IMR-90 (cell line): ENCODE measurements at regions not wholly inside any gene's neighbourhood (a gene's known extent, or its start where the extent isn't known, plus 50 kb on each side); places are given as distances from the start of the nearest gene placed in this dataset.

Source experiments
- ATAC-seq: fragments of 200-7000 bp; cut with Tn5 transposase; 2 replicates; pipeline ENCODE4 v1.9.1; 2020; ENCODE audit warnings: low read depth, mild to moderate bottlenecking, moderate library complexity
- BruUV-seq: library from RNA; stranded (reverse); fragments of 400-500 nt; replicated peaks from 2 replicates; lab custom pipeline; 2021; lab: Mats Ljungman, UMichigan
- CTCF ChIA-PET: fragments of 300-600 bp; formaldehyde crosslinking; extraction: SDS; loops from one replicate; lab custom pipeline; 2021; ENCODE audit warnings: antibody characterized with exemption; lab: Yijun Ruan, JAX
- POLR2A ChIA-PET: fragments of 300-600 bp; sonication (Branson Sonifier 250); formaldehyde crosslinking; loops from one replicate; lab custom pipeline; 2022; ENCODE audit warnings: antibody characterized with exemption; ENCODE audit not compliant: unreplicated experiment; lab: Charles Lee
- DNase-seq: peaks from one replicate; pipeline ENCODE4 v3.0.0; 2013
- H2AFZ ChIP-seq: replicated peaks from 2 replicates; pipeline ENCODE3; 2013; ENCODE audit warnings: low read length, mild to moderate bottlenecking; ENCODE audit not compliant: poor library complexity
- H2AK5ac ChIP-seq: 2 replicates; pipeline ENCODE4 v1.6.1; 2013; ENCODE audit warnings: low read depth, low read length, inconsistent platforms
- H2AK9ac ChIP-seq: replicated peaks from 2 replicates; pipeline ENCODE3; 2013; ENCODE audit warnings: mild to moderate bottlenecking, low read depth, low read length, moderate library complexity; ENCODE audit not compliant: poor library complexity
- H2BK120ac ChIP-seq: 2 replicates; pipeline ENCODE4 v1.6.1; 2013; ENCODE audit warnings: low read depth, low read length, inconsistent platforms
- H2BK15ac ChIP-seq: 3 replicates; pipeline ENCODE4 v1.6.1; 2013; ENCODE audit warnings: low read depth, low read length, inconsistent platforms
- H2BK20ac ChIP-seq: 2 replicates; pipeline ENCODE4 v1.6.1; 2013; ENCODE audit warnings: low read depth, mild to moderate bottlenecking, inconsistent platforms, low read length, moderate library complexity
- H2BK5ac ChIP-seq: 2 replicates; pipeline ENCODE4 v1.6.1; 2013; ENCODE audit warnings: mild to moderate bottlenecking, low read depth, low read length, inconsistent platforms; ENCODE audit not compliant: poor library complexity, severe bottlenecking
- H3K14ac ChIP-seq: replicated peaks from 2 replicates; pipeline ENCODE4 v1.6.1; 2013; ENCODE audit warnings: low read depth, low read length, inconsistent platforms
- H3K18ac ChIP-seq: 2 replicates; pipeline ENCODE4 v1.6.1; 2013; ENCODE audit warnings: low read depth, low read length, control low read depth
- H3K23ac ChIP-seq: 2 replicates; pipeline ENCODE4 v1.6.1; 2013; ENCODE audit warnings: low read depth, low read length, inconsistent platforms
- H3K27ac ChIP-seq: 2 replicates; pipeline ENCODE4 v1.5.1; 2013; ENCODE audit warnings: mild to moderate bottlenecking, control low read depth, low read length; ENCODE audit not compliant: insufficient read depth
- H3K27me3 ChIP-seq: 2 replicates; pipeline ENCODE4 v1.6.1; 2013; ENCODE audit warnings: low read length; ENCODE audit not compliant: control insufficient read depth, insufficient read depth
- H3K36me3 ChIP-seq: 2 replicates; pipeline ENCODE4 v1.6.1; 2013; ENCODE audit warnings: low read length, mixed read lengths; ENCODE audit not compliant: control insufficient read depth, insufficient read depth
- H3K4ac ChIP-seq: 2 replicates; pipeline ENCODE4 v1.6.1; 2013; ENCODE audit warnings: low read depth, low read length, inconsistent platforms
- H3K4me1 ChIP-seq: 2 replicates; pipeline ENCODE4 v1.6.1; 2013; ENCODE audit warnings: low read length, mixed read lengths; ENCODE audit not compliant: control insufficient read depth, insufficient read depth
- H3K4me2 ChIP-seq: 2 replicates; pipeline ENCODE4 v1.6.1; 2013; ENCODE audit warnings: low read depth, mild to moderate bottlenecking, control low read depth, low read length, moderate library complexity
- H3K4me3 ChIP-seq: 2 replicates; pipeline ENCODE4 v1.5.1; 2013; ENCODE audit warnings: low read depth, mild to moderate bottlenecking, control low read depth, low read length, moderate library complexity; ENCODE audit not compliant: insufficient read depth
- H3K56ac ChIP-seq: 2 replicates; pipeline ENCODE4 v1.6.1; 2013; ENCODE audit warnings: low read length, inconsistent platforms; ENCODE audit not compliant: insufficient read depth; ENCODE audit errors: extremely low read depth
- H3K79me1 ChIP-seq, 2 experiments: 2 replicates each; pipeline ENCODE4 v1.6.1; 2013; ENCODE audit warnings: low read length in 2 of 2, inconsistent platforms in 1 of 2, low read depth in 1 of 2
- H3K9ac ChIP-seq: 2 replicates; pipeline ENCODE4 v1.6.1; 2013; ENCODE audit warnings: low read depth, low read length, control low read depth
- H3K9me1 ChIP-seq: 2 replicates; pipeline ENCODE4 v1.6.1; 2013; ENCODE audit warnings: low read length, inconsistent platforms; ENCODE audit not compliant: insufficient read depth
- H3K9me3 ChIP-seq: 2 replicates; pipeline ENCODE4 v1.6.1; 2013; ENCODE audit warnings: low read length; ENCODE audit not compliant: control insufficient read depth, insufficient read depth
- H4K20me1 ChIP-seq: 2 replicates; pipeline ENCODE4 v1.6.1; 2013; ENCODE audit warnings: low read length, inconsistent platforms; ENCODE audit not compliant: insufficient read depth
- H4K5ac ChIP-seq: 2 replicates; pipeline ENCODE4 v1.6.1; 2013; ENCODE audit warnings: mild to moderate bottlenecking, low read depth, low read length, control low read depth
- H4K8ac ChIP-seq, 2 experiments: 2 replicates each; pipeline ENCODE4 v1.6.1; 2013; ENCODE audit warnings: low read depth in 2 of 2, low read length in 2 of 2, control low read depth in 1 of 2, inconsistent platforms in 1 of 2
- H4K91ac ChIP-seq: 2 replicates; pipeline ENCODE4 v1.6.1; 2013; ENCODE audit warnings: low read depth, low read length, inconsistent platforms; ENCODE audit not compliant: insufficient read depth
- BHLHE40 ChIP-seq: fragments of 150-350 bp; IDR thresholded peaks from 2 replicates; pipeline ENCODE4 v1.6.1; 2016; ENCODE audit warnings: mild to moderate bottlenecking, low read depth, low read length
- FOS ChIP-seq: fragments of 150-350 bp; IDR thresholded peaks from 2 replicates; pipeline ENCODE4 v1.6.1; 2016; ENCODE audit warnings: low read depth, low read length
- MAZ ChIP-seq: IDR thresholded peaks from 2 replicates; pipeline ENCODE4 v1.6.1; 2012; ENCODE audit warnings: low read depth, mild to moderate bottlenecking, low read length, improper control_type of control experiment, moderate library complexity, borderline replicate concordance
- MXI1 ChIP-seq: IDR thresholded peaks from 2 replicates; pipeline ENCODE4 v1.6.1; 2012; ENCODE audit warnings: low read depth, mild to moderate bottlenecking, low read length, moderate library complexity, borderline replicate concordance
- POLR2A ChIP-seq: IDR thresholded peaks from 2 replicates; pipeline ENCODE4 v1.6.1; 2012; ENCODE audit warnings: mild to moderate bottlenecking, low read depth, low read length
- RFX5 ChIP-seq: IDR thresholded peaks from 2 replicates; pipeline ENCODE4 v1.8.0; 2012; ENCODE audit warnings: low read depth, mild to moderate bottlenecking, low read length, moderate library complexity
- WGBS, 2 experiments: methylation state at CpG; one replicate each; pipeline versions ENCODE4 v1.1.5 to v1.1.7; 2013; ENCODE audit warnings: missing lambda C conversion rate in 2 of 2; ENCODE audit not compliant: insufficient read length in 1 of 2; ENCODE audit errors: extremely low coverage in 2 of 2; 5-methylcytosine and 5-hydroxymethylcytosine counted together
- dilution Hi-C: fragments of 300-500 bp; cut with HindIII; formaldehyde crosslinking; loops from one replicate; pipeline ENCODE4 v1.14.3; 2018; ENCODE audit warnings: low sequenced_read_pairs; ENCODE audit not compliant: unreplicated experiment
- in situ Hi-C: fragments of 300-500 bp; cut with MboI; formaldehyde crosslinking; loops from 3 replicates; pipeline ENCODE4 v1.14.3; 2019; ENCODE audit warnings: low sequenced_read_pairs, inconsistent platforms, mixed read lengths
- intact Hi-C: fragments of 100-400 bp; cut with micrococcal nuclease; formaldehyde crosslinking; loops from 2 replicates; pipeline ENCODE4 v1.10.0; 2022

- TF ChIP-seq BHLHE40 (peak; percentile 18; the same call in 1 of the 2 replicates), RFX5 (no peak)
Observed at GRCh38 chr3:22960105-22960984, 242.8 kb upstream of the UBE2E2 start (continued).

- no peaks in the 10 kb centered on the region for H3K9me3 ChIP-seq
- no peak overlapping the region for H2AFZ ChIP-seq
- no peak overlapping the region for H2AK5ac ChIP-seq
- no peak overlapping the region for H3K4ac ChIP-seq
- in situ Hi-C loops: loop anchor here (25.0 kb wide), 1 partner anchor 400 kb away; no protein-coding TSS in a partner anchor
- no peak overlapping the region for H4K5ac ChIP-seq
- no peak overlapping the region for H4K91ac ChIP-seq
- WGBS, 2 experiments: no CpG with 5 or more reads among the region's 3 CpGs
- no peak overlapping the region for H3K18ac ChIP-seq
- H4K8ac ChIP-seq: no peak overlapping the region
- H3K4me3 ChIP-seq: no peak overlapping the region
- H2BK120ac ChIP-seq: no peak overlapping the region
- no peaks in the 10 kb centered on the region for H3K36me3 ChIP-seq
- no peak overlapping the region for H3K9ac ChIP-seq
- no peak overlapping the region for H2BK15ac ChIP-seq
- no peak overlapping the region for H3K56ac ChIP-seq
- TF ChIP-seq MAZ (no peak), BHLHE40 (no peak), POLR2A (no peak), FOS (no peak), MXI1 (no peak)
- POLR2A ChIA-PET: interaction anchor here (0.7 kb wide), 1 partner anchor 25 kb away, joined by 3 read pairs; no protein-coding TSS in a partner anchor
- dilution Hi-C loops: no loop called here
- H3K9me1 ChIP-seq: no peaks in the 10 kb centered on the region
- no peaks in the 10 kb centered on the region for H3K79me1 ChIP-seq
- no peak overlapping the region for H3K14ac ChIP-seq
- BruUV-seq: no TSS peak
- H2AK9ac ChIP-seq: no peak overlapping the region
- DNase-seq: no peak
- no peak overlapping the region for H2BK5ac ChIP-seq
- no peaks in the 10 kb centered on the region for H3K27me3 ChIP-seq
- H3K23ac ChIP-seq: no peak overlapping the region
- no peaks in the 10 kb centered on the region for H3K4me1 ChIP-seq
- H4K20me1 ChIP-seq: no peaks in the 10 kb centered on the region
- no peak for ATAC-seq
- no peak overlapping the region for H3K27ac ChIP-seq
- intact Hi-C loops: loop anchor here (10.0 kb wide), 1 partner anchor 787 kb away; no protein-coding TSS in a partner anchor
- H2BK20ac ChIP-seq: no peak overlapping the region
- H3K4me2 ChIP-seq: no peak overlapping the region
- CTCF ChIA-PET: no interaction called here
Observed at GRCh38 chr3:22962244-22962643, 240.9 kb upstream of the UBE2E2 start.
